ENCODE measurements at regions not wholly inside any gene's neighbourhood (a gene's known extent, or its start where the extent isn't known, plus 50 kb on each side); places are given as distances from the start of the nearest gene placed in this dataset.
"Not testable (repeated sequence)": the region's sequence is repeated elsewhere in the genome, so short reads cannot be mapped to it uniquely, and the experiment has no call there.

GRCh38 chr1:207196135-207196534, 92.1 kb downstream of the C4BPA start:
- not testable (repeated sequence) for H3K27ac Mint-ChIP-seq, H3K27me3 Mint-ChIP-seq, H3K4me3 Mint-ChIP-seq, ATAC-seq, H3K4me1 Mint-ChIP-seq, DNase-seq
- Mint-ChIP-seq H3K36me3 (peaks cover 0 to 30% (median 20%) of the 10 kb centered on the region in 3 donors), H3K9me3 (peaks cover 5 to 42% (median 15%) of the 10 kb centered on the region in 9 donors)
- POLR2A ChIA-PET: interaction anchor here (0.6 kb wide), 1 partner anchor 229 kb away, joined by 3 read pairs; no protein-coding TSS in a partner anchor

- ATAC-seq, H3K4me1 Mint-ChIP-seq, DNase-seq, H3K27me3 Mint-ChIP-seq, H3K27ac Mint-ChIP-seq, H3K4me3 Mint-ChIP-seq, POLR2A ChIA-PET: not testable (repeated sequence)
- H3K9me3 Mint-ChIP-seq: peaks cover 7 to 54% (median 17%) of the 10 kb centered on the region in 9 donors
- peaks cover 0 to 34% (median 20%) of the 10 kb centered on the region in 3 donors for H3K36me3 Mint-ChIP-seq
Measured at GRCh38 chr1:207201534-207201933, 97.5 kb downstream of the C4BPA start.

- Mint-ChIP-seq H3K36me3 (peaks cover 0 to 30% (median 19%) of the 10 kb centered on the region in 3 donors), H3K4me1 (peaks cover 1 to 15% (median 5%) of the 10 kb centered on the region in 4 donors), H3K4me3 (no peak overlapping the region), H3K27me3 (peaks cover 0 to 2% (median 0%) of the 10 kb centered on the region in 5 donors), H3K9me3 (peaks cover 7 to 57% (median 12%) of the 10 kb centered on the region in 9 donors), H3K27ac (no peak overlapping the region)
- POLR2A ChIA-PET: no interaction called here
- no peak for DNase-seq
- ATAC-seq: no peak
Measured at GRCh38 chr1:207202480-207202879, 98.4 kb downstream of the C4BPA start.

GRCh38 chr1:207203541-207203940, 99.5 kb downstream of the C4BPA start:
- Mint-ChIP-seq H3K27ac (no peak overlapping the region), H3K4me3 (no peak overlapping the region), H3K36me3 (peaks cover 2 to 27% (median 21%) of the 10 kb centered on the region in 3 donors), H3K27me3 (peaks cover 0 to under 1% (median 0%) of the 10 kb centered on the region in 5 donors), H3K9me3 (peaks cover under 1 to 54% (median 13%) of the 10 kb centered on the region in 9 donors), H3K4me1 (peaks cover 4 to 17% (median 7%) of the 10 kb centered on the region in 4 donors)
- ATAC-seq (no peak), DNase-seq (no peak)
- POLR2A ChIA-PET: no interaction called here

- Mint-ChIP-seq H3K4me1 (peaks cover 4 to 17% (median 7%) of the 10 kb centered on the region in 4 donors), H3K9me3 (peaks cover 0 to 46% (median 13%) of the 10 kb centered on the region in 9 donors), H3K36me3 (peaks cover 2 to 19% (median 11%) of the 10 kb centered on the region in 3 donors), H3K4me3 (no peak overlapping the region), H3K27ac (no peak overlapping the region), H3K27me3 (no peaks in the 10 kb centered on the region)
- ATAC-seq (no peak), DNase-seq (no peak)
- POLR2A ChIA-PET: interaction anchor here (1.2 kb wide), 1 partner anchor 116 kb away, joined by 4 read pairs; the partner anchor contains the start of gene CD55
Measured at GRCh38 chr1:207205614-207206061, 101.6 kb downstream of the C4BPA start.

- POLR2A ChIA-PET, DNase-seq, H3K4me3 Mint-ChIP-seq, ATAC-seq, H3K27me3 Mint-ChIP-seq, H3K27ac Mint-ChIP-seq: not testable (repeated sequence)
- peaks cover 4 to 17% (median 7%) of the 10 kb centered on the region in 4 donors for H3K4me1 Mint-ChIP-seq
- H3K36me3 Mint-ChIP-seq: peaks cover 2 to 16% (median 8%) of the 10 kb centered on the region in 3 donors
- H3K9me3 Mint-ChIP-seq: peaks cover 0 to 41% (median 13%) of the 10 kb centered on the region in 9 donors
Measured at GRCh38 chr1:207208691-207209090, 104.7 kb downstream of the C4BPA start.

- ATAC-seq (no peak), DNase-seq (no peak)
- Mint-ChIP-seq H3K4me1 (peaks cover 4 to 25% (median 15%) of the 10 kb centered on the region in 4 donors), H3K4me3 (no peak overlapping the region), H3K9me3 (peaks cover 0 to 20% (median 10%) of the 10 kb centered on the region in 9 donors), H3K36me3 (peaks cover 0 to 5% (median 5%) of the 10 kb centered on the region in 3 donors), H3K27me3 (peaks cover 0 to 2% (median 0%) of the 10 kb centered on the region in 5 donors), H3K27ac (no peak overlapping the region)
- POLR2A ChIA-PET: interaction anchor here (0.7 kb wide), 1 partner anchor 95 kb away, joined by 3 read pairs; no protein-coding TSS in a partner anchor
Measured at GRCh38 chr1:207214453-207214852, 107.0 kb upstream of the CD55 start.

- POLR2A ChIA-PET: no interaction called here
- Mint-ChIP-seq H3K27ac (peak overlapping the region in 1 of 10 donors; percentile 12), H3K4me1 (peaks cover 4 to 25% (median 15%) of the 10 kb centered on the region in 4 donors), H3K36me3 (peaks cover 0 to 5% (median 5%) of the 10 kb centered on the region in 3 donors), H3K9me3 (peaks cover 0 to 11% (median 8%) of the 10 kb centered on the region in 9 donors), H3K4me3 (peak overlapping the region in 1 of 10 donors; percentile 12), H3K27me3 (peaks cover 0 to 2% (median 0%) of the 10 kb centered on the region in 5 donors)
- DNase-seq (no peak), ATAC-seq (no peak)
Measured at GRCh38 chr1:207217778-207218511, 103.5 kb upstream of the CD55 start.

GRCh38 chr1:207218512-207219362, 102.7 kb upstream of the CD55 start:
- peak overlapping the region in 2 of 10 donors; percentile 12 to 41 for H3K27ac Mint-ChIP-seq
- peaks cover 4 to 25% (median 15%) of the 10 kb centered on the region in 4 donors for H3K4me1 Mint-ChIP-seq
- no peak for DNase-seq
- H3K4me3 Mint-ChIP-seq: peak overlapping the region in 1 of 10 donors; percentile 12
- H3K9me3 Mint-ChIP-seq: peaks cover 0 to 11% (median 8%) of the 10 kb centered on the region in 9 donors
- ATAC-seq: no peak
- peaks cover 0 to 2% (median 0%) of the 10 kb centered on the region in 5 donors for H3K27me3 Mint-ChIP-seq
- H3K36me3 Mint-ChIP-seq: peaks cover 0 to 5% (median 5%) of the 10 kb centered on the region in 3 donors
- POLR2A ChIA-PET: no interaction called here

GRCh38 chr1:207219979-207220889, 101.2 kb upstream of the CD55 start:
- DNase-seq (no peak), ATAC-seq (no peak)
- Mint-ChIP-seq H3K4me1 (peaks cover 4 to 25% (median 15%) of the 10 kb centered on the region in 4 donors), H3K27ac (no peak overlapping the region), H3K36me3 (no peaks in the 10 kb centered on the region), H3K4me3 (no peak overlapping the region), H3K9me3 (peaks cover 0 to under 1% (median 0%) of the 10 kb centered on the region in 9 donors), H3K27me3 (peaks cover 0 to 2% (median 0%) of the 10 kb centered on the region in 5 donors)
- POLR2A ChIA-PET: no interaction called here

- H3K9me3 Mint-ChIP-seq: no peaks in the 10 kb centered on the region
- peaks cover 4 to 21% (median 12%) of the 10 kb centered on the region in 4 donors for H3K4me1 Mint-ChIP-seq
- no peak for ATAC-seq
- H3K36me3 Mint-ChIP-seq: no peaks in the 10 kb centered on the region
- peaks cover 0 to 2% (median 0%) of the 10 kb centered on the region in 5 donors for H3K27me3 Mint-ChIP-seq
- H3K4me3 Mint-ChIP-seq: no peak overlapping the region
- POLR2A ChIA-PET: no interaction called here
- DNase-seq: no peak
- peak overlapping the region in 1 of 10 donors; percentile 30 for H3K27ac Mint-ChIP-seq
Measured at GRCh38 chr1:207221934-207222351, 99.5 kb upstream of the CD55 start.
